22Rv1 (cell line): ENCODE measurements at regions not wholly inside any gene's neighbourhood (a gene's known extent, or its start where the extent isn't known, plus 50 kb on each side); places are given as distances from the start of the nearest gene placed in this dataset.

Experiments
- CTCF ChIP-seq: fragments of 450-650 bp; IDR thresholded peaks from 2 replicates; pipeline ENCODE4 v1.5.1; 2017; ENCODE audit warnings: mild to moderate bottlenecking
- ZFX ChIP-seq: fragments of 450-650 bp; IDR thresholded peaks from 2 replicates; pipeline ENCODE4 v1.6.1; 2017; ENCODE audit warnings: antibody characterized with exemption, borderline replicate concordance

- TF ChIP-seq CTCF (no peak), ZFX (no peak)
Observed at GRCh38 chr2:8517850-8518498, 163.9 kb upstream of the ID2 start.
